ENCODE measurements at regions not wholly inside any gene's neighbourhood (a gene's known extent, or its start where the extent isn't known, plus 50 kb on each side); places are given as distances from the start of the nearest gene placed in this dataset.
"Not testable (repeated sequence)": the region's sequence is repeated elsewhere in the genome, so short reads cannot be mapped to it uniquely, and the experiment has no call there.

GRCh38 chr14:106302661-106303060 lies 776.3 kb downstream of the TMEM121 start:
- DNase-seq = no peak

GRCh38 chr14:106304271-106304670 lies 777.9 kb downstream of the TMEM121 start:
- DNase-seq = no peak

- no peak for DNase-seq
These were observed 782.5 kb downstream of the TMEM121 start for GRCh38 chr14:106308839-106309389.

GRCh38 chr14:106309423-106309822 lies 783.0 kb downstream of the TMEM121 start:
- no peak for DNase-seq

GRCh38 chr14:106315436-106315835 lies 789.1 kb downstream of the TMEM121 start:
- no peak for DNase-seq

GRCh38 chr14:106317593-106317992 lies 791.2 kb downstream of the TMEM121 start:
- no peak for DNase-seq

GRCh38 chr14:106318700-106319099 lies 792.3 kb downstream of the TMEM121 start:
- no peak for DNase-seq

- not testable (repeated sequence) for DNase-seq
These were observed 797.6 kb downstream of the TMEM121 start for GRCh38 chr14:106323970-106324369.

DNA sequence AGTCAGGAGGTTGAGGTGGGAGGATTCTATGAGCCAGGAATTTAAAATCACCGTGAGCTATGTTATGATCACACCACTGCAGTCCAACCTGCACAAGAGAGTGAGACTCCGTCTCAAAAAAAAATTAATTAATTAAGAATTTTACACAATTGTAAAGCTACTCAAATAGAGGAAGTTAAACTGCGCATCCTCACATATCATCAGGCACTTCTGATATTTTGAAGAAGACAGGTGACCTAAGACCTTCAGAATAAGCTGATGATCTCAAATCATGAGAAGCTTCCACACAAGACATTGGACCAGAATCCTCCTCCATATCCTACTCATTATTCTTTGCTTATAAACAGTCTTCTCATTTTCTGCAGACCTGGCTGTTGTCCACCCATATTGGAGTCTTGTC lies 800.9 kb downstream of the TMEM121 start:
- DNase-seq = no peak

DNA sequence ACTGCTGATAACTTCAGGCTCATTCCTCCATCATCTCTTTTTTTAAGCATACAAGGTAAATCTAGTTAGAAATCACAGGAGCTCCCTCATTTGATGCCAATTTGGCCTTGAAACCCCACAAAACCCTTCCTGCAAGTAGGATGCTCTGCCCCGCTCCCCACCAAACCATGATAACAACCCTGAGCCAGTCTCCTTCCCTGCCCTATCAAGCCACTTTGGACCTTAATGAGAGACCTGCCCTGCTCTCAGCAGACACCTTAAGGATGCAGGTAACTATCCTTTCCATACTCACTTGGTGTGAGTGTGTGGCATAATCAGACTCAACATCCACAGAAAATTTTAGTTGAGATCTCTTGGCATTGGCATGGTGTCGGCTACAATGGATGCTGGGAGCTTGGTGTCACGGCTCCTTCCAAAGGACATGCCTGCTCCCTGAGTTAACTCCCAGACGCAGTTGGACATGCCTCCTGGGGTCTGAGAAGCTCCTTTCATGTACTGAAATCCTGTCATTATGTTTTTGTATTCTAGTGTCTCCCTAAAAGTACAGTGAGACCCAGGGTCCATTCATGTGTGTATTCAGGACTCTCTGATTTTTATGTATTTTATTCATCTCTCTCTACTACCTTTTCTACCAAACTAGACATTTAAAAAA lies 801.4 kb downstream of the TMEM121 start:
- not testable (repeated sequence) for DNase-seq

GRCh38 chr14:106329243-106329642 lies 802.9 kb downstream of the TMEM121 start:
- DNase-seq = not testable (repeated sequence)

DNA sequence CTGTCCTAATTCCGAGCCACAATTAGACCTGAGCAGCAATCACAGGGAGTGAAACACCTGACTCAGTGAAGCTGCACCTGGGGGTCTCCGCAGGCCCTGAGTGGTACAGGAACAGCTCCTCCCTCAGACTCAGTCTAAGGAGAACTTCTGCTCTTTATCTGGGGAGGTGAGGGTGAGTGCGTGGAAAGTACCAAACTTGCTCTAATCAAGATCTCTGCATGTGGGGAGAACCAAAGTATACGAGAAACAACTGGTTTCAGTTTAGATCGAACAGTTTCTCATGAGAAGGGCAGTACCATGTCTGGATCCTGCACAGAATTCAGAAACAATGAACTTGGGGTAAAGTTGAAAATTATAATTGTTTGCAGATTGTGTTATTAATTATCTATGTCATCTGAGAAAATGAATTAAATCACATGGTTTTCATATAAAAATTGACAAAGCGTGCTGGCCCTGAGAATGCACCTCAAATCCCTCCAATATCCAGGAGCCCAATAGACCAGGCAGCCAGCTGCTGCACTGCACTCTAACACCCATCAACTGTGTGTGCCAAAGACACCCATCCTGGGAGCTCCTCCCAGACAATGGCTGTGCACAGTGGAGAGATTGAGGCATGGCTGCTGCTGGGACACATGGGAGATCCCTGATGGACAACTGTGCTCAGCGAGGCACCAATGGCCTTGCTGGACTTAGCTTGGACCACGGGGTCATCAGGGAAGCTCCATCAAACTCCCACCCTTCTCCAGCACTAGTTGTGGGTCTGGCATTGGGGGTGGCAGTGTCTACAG lies 803.8 kb downstream of the TMEM121 start:
- not testable (repeated sequence) for DNase-seq

GRCh38 chr14:106334428-106335109 lies 808.2 kb downstream of the TMEM121 start:
- DNase-seq = not testable (repeated sequence)

- not testable (repeated sequence) for DNase-seq
These were observed 808.7 kb downstream of the TMEM121 start for GRCh38 chr14:106335110-106335429.

DNA sequence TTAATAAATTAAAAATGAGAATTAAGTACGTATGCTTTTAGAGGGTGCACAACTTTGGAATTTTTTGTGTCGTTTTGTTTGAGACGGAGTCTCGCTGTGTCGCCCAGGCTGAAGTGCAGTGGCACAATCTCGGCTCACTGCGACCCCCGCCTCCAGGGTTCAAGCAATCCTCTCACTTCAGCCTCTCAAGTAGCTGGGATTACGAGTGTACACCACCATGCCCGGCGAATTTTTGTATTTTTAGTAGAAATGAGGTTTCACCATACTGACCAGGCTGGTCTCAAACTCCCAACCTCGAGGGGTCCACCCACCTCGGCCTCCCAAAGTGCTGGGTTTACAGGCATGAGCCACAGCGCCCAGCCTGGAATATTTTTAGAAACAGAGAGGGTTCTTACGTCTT lies 812.4 kb downstream of the TMEM121 start:
- not testable (repeated sequence) for DNase-seq

GRCh38 chr14:106340658-106341057 lies 814.3 kb downstream of the TMEM121 start:
- not testable (repeated sequence) for DNase-seq

DNA sequence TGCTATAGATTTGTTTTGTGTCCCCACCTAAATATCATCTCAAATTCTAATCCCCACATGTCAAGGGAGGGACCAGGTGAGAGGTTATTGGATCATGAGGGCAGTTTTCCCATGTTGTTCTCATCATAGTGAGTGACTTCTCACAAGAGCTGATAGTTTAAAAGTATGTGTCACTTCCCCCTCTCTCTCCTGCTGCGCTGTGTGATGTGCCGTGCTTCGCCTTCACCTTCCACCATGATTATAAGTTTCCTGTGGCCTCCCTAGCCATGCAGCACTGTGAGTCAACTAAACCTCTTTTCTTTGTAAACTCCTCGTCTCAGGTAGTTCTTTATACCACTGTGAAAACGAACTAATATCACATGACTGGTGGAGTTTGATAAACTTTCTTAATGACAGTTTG lies 814.8 kb downstream of the TMEM121 start:
- not testable (repeated sequence) for DNase-seq

DNA sequence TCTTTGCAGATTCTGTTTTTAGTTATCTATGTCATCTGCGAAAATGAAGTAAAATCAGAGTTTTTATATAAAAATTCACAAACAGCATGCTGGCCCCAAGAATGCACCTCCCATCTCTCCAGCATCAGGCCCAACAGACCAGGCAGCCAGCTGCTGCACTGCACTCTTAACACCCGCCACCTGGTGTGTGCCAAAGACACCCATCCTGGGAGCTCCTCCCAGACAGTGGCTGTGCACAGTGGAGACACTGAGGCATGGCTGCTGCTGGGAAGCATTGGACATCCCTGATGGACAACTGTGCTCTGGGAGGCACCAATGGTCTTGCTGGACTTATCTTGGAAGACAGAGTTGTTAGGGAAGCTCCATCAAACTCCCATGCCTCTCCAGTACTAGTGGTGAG lies 817.2 kb downstream of the TMEM121 start:
- DNase-seq = no peak

DNA sequence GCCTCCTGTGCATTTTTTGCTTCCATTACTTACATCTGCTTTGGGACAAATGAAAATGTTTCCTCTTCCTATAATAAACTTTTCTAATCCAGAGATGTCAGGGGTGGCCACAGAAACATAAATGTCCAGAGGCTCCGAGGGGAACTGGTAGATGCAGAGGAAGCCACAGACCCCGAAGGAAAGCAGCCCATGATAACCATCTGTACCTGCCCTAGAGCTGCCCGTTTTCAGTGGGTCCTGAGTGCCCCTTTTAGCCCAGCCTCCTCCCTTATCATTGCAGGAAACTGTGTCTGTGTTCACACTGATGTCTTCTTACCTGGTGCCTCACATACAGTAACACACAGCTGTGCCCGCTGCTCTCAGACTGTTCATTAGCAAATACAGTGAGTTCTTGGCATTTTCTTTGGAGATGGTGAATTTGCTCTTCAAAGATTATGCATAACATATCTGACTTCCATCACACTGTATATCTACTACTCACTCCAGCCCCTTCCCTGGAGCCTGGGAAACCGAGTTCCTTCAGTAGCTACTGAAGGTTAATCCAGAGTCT lies 817.8 kb downstream of the TMEM121 start:
- not testable (repeated sequence) for DNase-seq

DNA sequence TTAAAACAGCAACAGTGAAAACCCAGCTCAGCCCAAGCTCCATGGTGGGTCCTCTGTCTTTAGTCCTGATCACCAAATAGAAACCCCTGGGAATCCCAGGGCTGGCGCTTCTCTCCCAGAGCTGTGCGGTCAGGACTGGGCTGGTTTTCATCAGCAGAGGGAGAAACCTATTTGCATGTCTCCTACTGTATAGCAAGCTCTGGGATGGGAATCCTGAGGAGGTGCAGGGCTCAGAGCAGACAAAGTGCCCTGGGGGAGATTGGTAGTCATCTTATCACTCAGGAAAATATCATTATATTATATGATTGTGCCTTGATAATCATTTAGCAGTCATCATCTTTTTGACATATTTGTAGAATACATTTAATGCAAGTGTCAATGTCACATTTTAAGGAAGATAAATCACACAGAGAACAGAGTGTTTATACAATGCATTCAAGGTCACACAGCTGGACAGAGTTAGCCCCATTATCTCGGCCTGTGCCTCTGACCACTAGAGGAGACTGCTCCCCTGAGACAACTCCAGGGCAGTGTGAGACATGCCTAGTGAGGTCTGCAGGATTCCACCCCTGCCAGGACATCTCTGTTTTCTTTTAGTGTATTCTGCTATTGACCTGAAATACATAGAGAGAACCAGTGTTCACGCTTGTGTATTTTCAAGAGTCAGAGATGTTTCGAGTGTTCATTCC lies 818.6 kb downstream of the TMEM121 start:
- DNase-seq = not testable (repeated sequence)

- DNase-seq = no peak
These were observed 819.7 kb downstream of the TMEM121 start for GRCh38 chr14:106346084-106346483.

DNA sequence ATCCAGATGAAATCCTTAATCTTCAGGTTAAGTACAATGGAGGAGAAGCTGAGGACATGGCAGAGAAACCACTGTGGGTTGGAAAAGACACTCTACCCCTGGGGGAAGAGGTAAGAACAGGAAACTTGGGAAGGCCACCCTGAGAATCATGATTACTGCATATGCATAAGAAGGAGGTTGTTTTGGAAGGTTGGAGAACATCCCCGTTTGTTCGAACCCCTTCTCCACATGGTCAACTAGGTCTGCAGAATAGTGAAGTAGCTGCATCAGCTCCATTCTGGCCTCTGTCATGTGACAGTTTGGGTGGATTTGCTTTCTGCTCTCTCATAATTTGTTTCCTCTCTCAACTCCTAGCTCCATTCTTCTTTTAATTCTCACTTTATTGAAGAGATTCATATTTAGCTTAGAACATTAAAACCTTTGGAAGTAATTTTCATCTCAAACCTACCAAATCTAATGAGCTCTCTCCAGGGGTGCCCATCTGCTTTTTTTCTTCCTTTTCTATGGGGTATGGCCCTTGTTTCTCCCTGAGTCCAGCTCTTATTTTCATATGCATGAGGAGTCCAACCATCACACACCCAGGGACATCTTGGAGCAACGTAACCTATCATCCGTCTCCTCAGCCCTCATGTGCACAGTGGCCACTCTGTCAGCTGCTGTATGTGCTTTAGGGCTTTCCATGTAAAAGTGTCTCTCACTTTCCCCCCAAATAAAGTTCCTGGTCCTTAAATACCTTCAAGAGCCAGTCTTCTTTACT lies 820.3 kb downstream of the TMEM121 start:
- no peak for DNase-seq
